Activated naive CD4-positive, alpha-beta T cell treated with anti-CD3 and anti-CD28 coated beads, Interleukin-2, amount 50 U/mL, for 24 hours (primary cell): ENCODE measurements at regions not wholly inside any gene's neighbourhood (a gene's known extent, or its start where the extent isn't known, plus 50 kb on each side); places are given as distances from the start of the nearest gene placed in this dataset.

Source experiments
- H3K27ac Mint-ChIP-seq: one replicate; pipeline ENCODE4 v1.8.0; 2021; ENCODE audit warnings: mild to moderate bottlenecking, mixed read lengths
- H3K27me3 Mint-ChIP-seq: one replicate; pipeline ENCODE4 v1.8.0; 2021; ENCODE audit warnings: mixed read lengths
- H3K36me3 Mint-ChIP-seq: one replicate; pipeline ENCODE4 v1.8.0; 2021; ENCODE audit warnings: mixed read lengths
- H3K4me1 Mint-ChIP-seq: one replicate; pipeline ENCODE4 v1.8.0; 2021; ENCODE audit warnings: mixed read lengths
- H3K4me3 Mint-ChIP-seq: one replicate; pipeline ENCODE4 v1.8.0; 2021; ENCODE audit warnings: mild to moderate bottlenecking, mixed read lengths
- H3K9me3 Mint-ChIP-seq: one replicate; pipeline ENCODE4 v1.8.0; 2021; ENCODE audit warnings: mixed read lengths

DNA sequence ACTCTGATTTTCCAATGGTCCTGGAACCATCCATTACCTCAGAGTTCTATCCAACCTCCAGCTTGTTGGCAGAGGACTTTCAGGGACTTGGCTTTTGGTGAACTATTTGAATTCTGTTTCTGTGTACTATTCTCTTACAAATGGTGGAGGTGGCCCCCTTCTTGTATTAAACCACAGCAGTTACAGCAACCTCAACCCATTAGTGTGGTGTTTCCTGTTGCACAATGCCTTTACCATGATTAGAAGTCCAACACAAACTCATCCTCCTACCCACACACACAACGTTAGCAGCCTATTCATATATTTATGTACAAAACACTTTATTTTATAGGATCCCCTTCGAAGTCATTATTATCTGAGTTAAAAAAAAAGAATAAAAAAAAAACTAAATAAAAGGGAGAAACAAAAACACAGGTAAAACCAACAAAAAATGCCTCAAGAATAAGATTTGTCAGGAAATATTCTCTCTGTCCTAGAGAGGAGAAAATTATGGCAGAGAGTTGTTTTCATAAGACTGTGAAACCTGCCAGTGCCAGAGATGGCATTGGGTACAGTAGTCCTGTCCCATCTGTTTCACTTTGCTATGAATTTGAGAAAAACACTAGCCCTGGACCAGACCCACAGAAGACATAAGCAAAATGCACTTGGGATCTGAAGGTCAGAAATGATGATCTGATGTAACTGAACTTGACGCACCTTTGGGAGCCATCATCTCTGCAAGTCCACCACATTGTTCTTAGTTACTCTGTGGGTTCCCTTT, 1896.0 kb upstream of the PIK3C3 start:
- Mint-ChIP-seq H3K4me1 (no peaks in the 10 kb centered on the region), H3K27ac (no peak overlapping the region), H3K36me3 (no peaks in the 10 kb centered on the region), H3K4me3 (no peak overlapping the region), H3K27me3 (no peaks in the 10 kb centered on the region), H3K9me3 (no peaks in the 10 kb centered on the region)

DNA sequence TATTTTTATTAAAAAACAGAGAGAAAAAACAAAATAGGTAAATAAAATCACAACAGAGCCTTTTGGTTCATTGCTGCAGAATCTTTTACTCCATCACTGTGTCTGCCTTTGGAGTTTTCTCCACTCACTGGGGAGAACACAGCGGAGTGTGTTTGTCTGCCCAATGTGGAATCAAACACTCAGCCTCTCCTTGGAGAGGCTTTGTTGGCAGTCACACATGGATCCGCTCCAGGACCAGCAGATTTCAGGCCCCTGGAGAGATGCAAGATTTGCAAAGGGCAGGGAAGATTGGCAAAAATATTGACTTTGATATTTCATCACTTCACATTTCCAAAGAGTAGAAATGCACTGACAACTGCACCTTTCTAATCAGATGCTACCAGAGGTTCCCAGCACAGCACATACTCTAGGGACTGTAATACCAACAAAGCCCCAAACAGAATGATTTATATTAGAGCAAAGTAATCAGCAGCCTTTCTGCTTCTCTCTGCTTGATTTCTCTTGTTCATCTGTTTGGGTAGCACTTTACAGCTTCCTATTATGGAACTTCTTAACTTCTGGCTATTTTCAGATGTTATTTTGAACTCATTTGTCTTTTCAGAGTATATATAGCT, 1898.8 kb upstream of the PIK3C3 start:
- H3K9me3 Mint-ChIP-seq = no peaks in the 10 kb centered on the region
- H3K4me1 Mint-ChIP-seq = no peaks in the 10 kb centered on the region
- no peak overlapping the region for H3K27ac Mint-ChIP-seq
- no peaks in the 10 kb centered on the region for H3K27me3 Mint-ChIP-seq
- H3K36me3 Mint-ChIP-seq = no peaks in the 10 kb centered on the region
- no peak overlapping the region for H3K4me3 Mint-ChIP-seq

DNA sequence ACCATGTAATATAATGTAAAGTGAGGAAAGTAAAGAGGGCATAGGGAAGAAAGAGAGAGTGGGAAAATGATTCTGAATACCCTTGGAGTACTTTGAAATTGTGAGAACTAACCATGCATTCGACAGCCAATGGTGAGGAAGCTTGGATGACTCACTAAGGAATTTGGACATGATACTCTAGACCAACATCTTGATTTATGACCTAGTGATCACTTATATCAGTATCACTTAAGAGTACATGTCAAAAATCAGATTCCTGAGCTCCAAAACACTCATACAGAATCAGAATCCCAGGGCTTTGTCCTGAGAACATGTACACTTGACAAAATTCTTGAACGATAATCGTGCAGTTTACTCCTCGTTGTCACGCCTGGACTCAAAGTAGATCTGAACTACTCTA, 1899.8 kb upstream of the PIK3C3 start:
- no peak overlapping the region for H3K27ac Mint-ChIP-seq
- no peaks in the 10 kb centered on the region for H3K9me3 Mint-ChIP-seq
- H3K4me1 Mint-ChIP-seq = no peaks in the 10 kb centered on the region
- no peaks in the 10 kb centered on the region for H3K36me3 Mint-ChIP-seq
- no peaks in the 10 kb centered on the region for H3K27me3 Mint-ChIP-seq
- H3K4me3 Mint-ChIP-seq = no peak overlapping the region

DNA sequence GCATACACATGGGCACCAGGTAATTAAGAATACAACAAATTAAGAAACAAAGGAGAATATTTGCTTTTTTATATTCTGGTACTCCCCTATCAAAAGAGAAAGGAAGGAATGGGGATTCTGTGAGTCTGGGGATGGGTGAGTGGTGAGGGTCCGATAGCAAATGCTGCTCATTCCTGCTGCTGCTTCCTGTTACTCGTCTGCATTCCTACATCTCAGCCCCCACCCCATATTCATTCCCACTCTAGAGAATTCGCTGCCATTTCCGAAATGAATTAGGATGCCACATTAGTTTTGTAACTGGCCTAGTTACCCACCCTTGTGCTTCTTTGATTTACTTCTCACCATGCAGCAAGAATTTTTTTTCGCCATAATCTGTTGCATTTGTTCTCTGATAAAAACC, 1905.3 kb upstream of the PIK3C3 start:
- H3K9me3 Mint-ChIP-seq = peaks cover 7% of the 10 kb centered on the region
- H3K27ac Mint-ChIP-seq = no peak overlapping the region
- H3K27me3 Mint-ChIP-seq = no peaks in the 10 kb centered on the region
- H3K4me3 Mint-ChIP-seq = no peak overlapping the region
- no peaks in the 10 kb centered on the region for H3K36me3 Mint-ChIP-seq
- no peaks in the 10 kb centered on the region for H3K4me1 Mint-ChIP-seq

DNA sequence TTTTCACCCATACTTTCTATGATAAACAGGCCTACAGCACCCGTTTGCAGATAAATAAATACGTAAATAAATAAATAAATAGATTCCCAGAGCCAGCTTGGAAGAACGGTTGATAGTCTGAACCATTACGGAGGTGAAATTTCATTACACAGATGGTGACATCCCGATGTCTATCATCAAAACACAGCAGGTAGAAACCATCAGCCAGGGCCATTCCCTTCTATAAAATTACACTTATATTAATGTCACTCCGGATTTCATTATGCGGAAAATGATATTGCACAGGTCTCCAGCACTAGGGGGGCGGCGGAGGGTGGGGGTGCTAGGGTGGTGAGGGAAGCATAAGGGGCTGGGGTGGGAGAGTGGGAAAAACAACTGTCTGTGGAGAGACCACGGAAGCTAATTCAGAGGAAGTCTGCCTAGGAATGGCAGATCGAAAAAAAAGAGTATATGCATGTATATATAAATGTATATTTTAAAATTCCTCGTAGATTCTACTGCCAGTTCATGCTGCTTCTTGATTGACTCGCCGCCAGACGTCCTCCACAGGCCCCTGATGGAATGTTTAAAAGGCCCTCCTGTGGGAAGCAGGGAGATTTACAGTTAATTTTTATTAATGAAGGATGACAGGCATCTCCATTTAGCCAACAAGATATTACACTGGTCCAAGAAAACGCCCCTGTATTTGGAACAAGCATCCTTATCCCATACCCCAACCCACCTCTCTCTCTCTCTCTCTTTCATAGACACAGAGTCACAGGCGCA, 1906.0 kb upstream of the PIK3C3 start:
- Mint-ChIP-seq H3K27ac (no peak overlapping the region), H3K9me3 (peaks cover 7% of the 10 kb centered on the region), H3K27me3 (no peaks in the 10 kb centered on the region), H3K4me3 (no peak overlapping the region), H3K36me3 (no peaks in the 10 kb centered on the region), H3K4me1 (no peaks in the 10 kb centered on the region)

DNA sequence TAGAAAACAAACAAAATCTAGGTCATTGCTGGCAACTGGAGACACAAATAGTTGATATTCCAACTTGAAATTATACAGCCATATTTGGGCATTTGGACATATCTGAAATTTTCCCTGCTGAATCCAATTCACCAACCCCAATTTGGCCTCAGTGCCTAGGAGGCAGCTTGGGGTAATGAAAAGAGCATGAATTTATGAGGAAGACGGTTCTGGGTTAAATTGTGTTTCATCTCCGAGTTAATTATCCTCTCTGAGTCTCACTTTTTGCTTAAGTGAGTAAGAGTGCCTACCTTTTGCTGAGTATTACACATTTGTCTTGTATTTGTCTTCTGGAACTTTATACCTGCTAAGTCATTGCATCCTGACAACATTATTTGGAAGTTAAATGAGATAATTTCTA, 1906.8 kb upstream of the PIK3C3 start:
- H3K9me3 Mint-ChIP-seq = peaks cover 7% of the 10 kb centered on the region
- H3K27me3 Mint-ChIP-seq = no peaks in the 10 kb centered on the region
- no peak overlapping the region for H3K4me3 Mint-ChIP-seq
- H3K27ac Mint-ChIP-seq = no peak overlapping the region
- H3K4me1 Mint-ChIP-seq = no peaks in the 10 kb centered on the region
- no peaks in the 10 kb centered on the region for H3K36me3 Mint-ChIP-seq

DNA sequence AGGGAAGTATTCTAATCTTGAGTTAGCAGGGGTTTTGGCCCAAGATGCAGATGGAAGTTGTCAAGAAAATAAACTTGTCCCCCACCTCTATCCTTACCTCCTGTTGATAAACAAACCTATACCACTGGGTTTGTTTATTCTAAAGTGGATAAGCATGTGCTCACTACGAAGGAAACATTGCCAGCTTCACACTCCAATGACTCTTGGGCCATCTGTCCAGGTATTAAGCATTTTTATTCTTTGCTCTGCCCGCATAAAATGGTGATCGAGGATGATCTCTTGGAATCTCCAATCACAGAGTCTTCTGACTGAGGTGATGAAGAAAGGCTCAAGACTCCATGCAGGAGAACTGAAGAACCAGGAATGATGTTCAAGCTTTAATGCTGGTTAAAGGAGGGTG, 1908.4 kb upstream of the PIK3C3 start:
- Mint-ChIP-seq H3K36me3 (no peaks in the 10 kb centered on the region), H3K4me3 (no peak overlapping the region), H3K9me3 (peaks cover 7% of the 10 kb centered on the region), H3K27ac (no peak overlapping the region), H3K4me1 (no peaks in the 10 kb centered on the region), H3K27me3 (no peaks in the 10 kb centered on the region)

DNA sequence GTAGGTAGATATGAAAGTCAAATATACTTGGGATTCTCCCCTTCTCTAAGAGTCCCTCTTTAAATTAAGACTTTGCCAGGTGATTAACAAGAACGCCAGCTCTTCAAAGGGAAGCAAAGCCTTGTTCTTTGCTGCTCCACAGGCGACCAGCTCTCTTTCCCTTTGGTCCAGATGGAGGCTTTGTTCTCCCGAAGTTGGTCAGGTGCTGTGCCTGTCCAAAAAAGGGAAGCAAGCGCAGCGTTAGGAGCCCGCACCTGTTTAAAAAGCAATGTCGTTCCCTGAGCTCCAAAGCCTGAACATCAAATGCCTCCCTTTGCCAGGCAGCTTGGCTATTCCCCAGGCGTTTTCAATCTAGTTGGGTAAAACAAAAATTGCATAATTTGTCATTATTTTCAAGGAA, 1913.1 kb upstream of the PIK3C3 start:
- no peaks in the 10 kb centered on the region for H3K36me3 Mint-ChIP-seq
- H3K9me3 Mint-ChIP-seq = peaks cover 13% of the 10 kb centered on the region
- H3K27me3 Mint-ChIP-seq = no peaks in the 10 kb centered on the region
- H3K4me1 Mint-ChIP-seq = no peaks in the 10 kb centered on the region
- H3K4me3 Mint-ChIP-seq = no peak overlapping the region
- H3K27ac Mint-ChIP-seq = no peak overlapping the region

DNA sequence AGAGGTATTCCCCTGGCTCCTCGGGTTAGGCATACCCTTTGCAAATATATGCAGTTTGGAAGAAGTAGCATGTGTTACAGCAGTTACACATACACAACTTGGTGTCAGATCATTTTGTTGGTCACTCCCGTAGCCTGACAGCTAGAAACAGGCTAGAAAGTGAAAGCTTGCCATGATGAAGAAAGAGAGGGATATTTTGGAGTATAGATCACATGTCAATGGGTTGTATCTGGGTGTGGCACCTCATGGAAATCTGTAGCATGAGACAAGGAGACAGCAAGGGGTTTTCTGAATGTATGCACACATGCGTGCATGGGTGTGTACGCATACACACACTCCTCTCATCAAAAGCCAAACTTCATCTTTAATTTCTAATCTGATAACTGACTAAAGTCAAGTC, 1914.5 kb upstream of the PIK3C3 start:
- Mint-ChIP-seq H3K36me3 (no peaks in the 10 kb centered on the region), H3K9me3 (peaks cover 9% of the 10 kb centered on the region), H3K4me3 (no peak overlapping the region), H3K27ac (no peak overlapping the region), H3K27me3 (no peaks in the 10 kb centered on the region), H3K4me1 (no peaks in the 10 kb centered on the region)

DNA sequence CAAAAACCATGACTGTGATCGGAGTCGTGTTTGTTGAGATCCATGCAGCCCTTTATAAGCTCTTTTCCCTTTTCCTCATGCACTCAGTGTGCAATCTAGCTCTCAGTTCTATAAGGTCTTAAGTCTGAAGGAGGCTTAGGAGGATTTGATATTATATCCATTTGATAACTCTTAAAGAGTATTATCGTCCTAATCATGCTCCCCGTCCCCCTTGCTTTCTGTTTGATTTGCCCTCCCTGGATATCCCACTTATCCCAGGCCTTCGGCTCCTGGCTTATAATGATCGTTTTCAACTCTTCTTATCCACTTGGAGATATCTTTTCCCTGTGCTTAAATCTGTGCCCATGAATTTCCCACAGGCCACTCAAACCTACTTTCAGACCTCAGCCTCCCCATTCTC, 1917.7 kb upstream of the PIK3C3 start:
- Mint-ChIP-seq H3K27me3 (no peaks in the 10 kb centered on the region), H3K9me3 (peaks cover 9% of the 10 kb centered on the region), H3K4me3 (no peak overlapping the region), H3K4me1 (no peaks in the 10 kb centered on the region), H3K27ac (no peak overlapping the region), H3K36me3 (no peaks in the 10 kb centered on the region)

DNA sequence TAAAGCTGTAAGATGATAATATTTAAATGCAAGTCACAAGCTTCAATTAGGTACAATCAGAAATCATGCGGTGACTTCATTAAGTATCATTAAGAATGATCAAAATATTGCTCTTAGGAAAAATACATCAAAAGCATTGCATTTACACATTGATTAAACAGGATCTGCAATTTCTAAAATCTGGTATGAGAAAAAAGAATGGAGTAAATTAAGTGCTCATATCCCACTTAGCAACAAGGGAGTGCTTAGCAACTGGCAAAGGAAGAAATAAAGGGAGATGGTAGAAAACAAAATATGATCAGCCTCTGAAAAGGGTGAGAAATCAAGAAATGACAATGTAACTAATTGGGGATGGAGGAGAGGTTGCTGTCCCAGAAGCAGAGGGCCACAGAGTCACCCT, 1918.2 kb upstream of the PIK3C3 start:
- H3K36me3 Mint-ChIP-seq = no peaks in the 10 kb centered on the region
- H3K27ac Mint-ChIP-seq = no peak overlapping the region
- H3K4me1 Mint-ChIP-seq = no peaks in the 10 kb centered on the region
- peaks cover 9% of the 10 kb centered on the region for H3K9me3 Mint-ChIP-seq
- H3K4me3 Mint-ChIP-seq = no peak overlapping the region
- no peaks in the 10 kb centered on the region for H3K27me3 Mint-ChIP-seq

DNA sequence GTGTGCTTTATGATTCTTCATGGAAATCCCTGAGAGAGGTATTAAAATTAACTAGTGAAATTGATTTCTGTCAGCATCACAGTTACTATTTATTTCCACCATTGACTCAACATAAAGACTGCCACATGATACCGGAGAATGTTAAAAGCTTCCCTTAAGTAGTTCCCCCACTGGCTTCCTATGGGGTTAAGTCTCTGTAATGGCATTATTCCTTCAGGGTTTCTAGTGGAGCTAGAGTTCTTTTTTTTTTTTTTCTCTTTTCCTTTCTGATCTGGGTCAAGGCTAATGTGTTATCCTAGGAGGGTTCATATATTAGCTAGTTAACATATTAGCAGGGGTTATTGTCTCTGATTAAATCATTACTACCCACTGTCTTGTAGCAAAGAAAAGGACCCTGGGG, 1919.1 kb upstream of the PIK3C3 start:
- H3K9me3 Mint-ChIP-seq = peaks cover 9% of the 10 kb centered on the region
- H3K4me1 Mint-ChIP-seq = no peaks in the 10 kb centered on the region
- no peak overlapping the region for H3K27ac Mint-ChIP-seq
- no peaks in the 10 kb centered on the region for H3K27me3 Mint-ChIP-seq
- no peak overlapping the region for H3K4me3 Mint-ChIP-seq
- no peaks in the 10 kb centered on the region for H3K36me3 Mint-ChIP-seq

DNA sequence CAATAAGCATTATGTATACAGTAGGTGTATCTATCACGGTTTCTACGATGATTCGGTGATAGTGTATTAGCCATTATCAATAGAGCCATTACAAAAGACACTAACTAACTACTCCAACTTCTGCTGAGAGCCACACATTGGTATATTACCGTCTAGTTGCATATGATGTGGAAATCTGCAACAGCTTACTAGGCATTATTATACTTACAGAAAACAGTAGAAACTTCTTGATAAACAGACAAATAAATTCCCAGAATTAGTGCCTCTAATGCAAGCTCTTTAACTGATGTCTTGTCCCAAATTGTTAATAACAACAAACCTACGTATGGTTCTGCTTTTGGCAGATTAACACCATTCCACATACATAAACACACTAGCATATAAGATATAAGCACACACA, 1923.0 kb upstream of the PIK3C3 start:
- H3K27me3 Mint-ChIP-seq = no peaks in the 10 kb centered on the region
- H3K9me3 Mint-ChIP-seq = peaks cover 4% of the 10 kb centered on the region
- no peak overlapping the region for H3K27ac Mint-ChIP-seq
- H3K4me3 Mint-ChIP-seq = no peak overlapping the region
- no peaks in the 10 kb centered on the region for H3K4me1 Mint-ChIP-seq
- H3K36me3 Mint-ChIP-seq = no peaks in the 10 kb centered on the region

DNA sequence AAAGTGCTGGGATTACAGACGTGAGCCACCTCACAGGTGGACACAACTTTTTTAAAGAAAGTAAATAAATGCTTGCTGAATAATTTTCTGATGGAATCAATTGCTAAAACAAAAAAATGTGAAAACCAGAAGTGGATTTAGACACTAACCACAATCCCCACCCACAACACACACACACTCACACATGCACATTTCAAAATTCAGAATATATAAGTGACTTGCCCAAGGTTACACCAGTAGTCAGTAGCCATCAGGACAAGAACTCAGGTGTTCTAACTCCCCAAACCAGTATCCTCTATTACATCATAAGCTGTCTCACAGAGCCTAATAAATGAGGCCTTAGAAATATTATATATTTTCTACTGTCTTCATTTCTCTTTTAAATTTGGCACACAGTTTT, 1923.6 kb upstream of the PIK3C3 start:
- Mint-ChIP-seq H3K27me3 (no peaks in the 10 kb centered on the region), H3K27ac (no peak overlapping the region), H3K4me3 (no peak overlapping the region), H3K4me1 (no peaks in the 10 kb centered on the region), H3K9me3 (no peaks in the 10 kb centered on the region), H3K36me3 (no peaks in the 10 kb centered on the region)

DNA sequence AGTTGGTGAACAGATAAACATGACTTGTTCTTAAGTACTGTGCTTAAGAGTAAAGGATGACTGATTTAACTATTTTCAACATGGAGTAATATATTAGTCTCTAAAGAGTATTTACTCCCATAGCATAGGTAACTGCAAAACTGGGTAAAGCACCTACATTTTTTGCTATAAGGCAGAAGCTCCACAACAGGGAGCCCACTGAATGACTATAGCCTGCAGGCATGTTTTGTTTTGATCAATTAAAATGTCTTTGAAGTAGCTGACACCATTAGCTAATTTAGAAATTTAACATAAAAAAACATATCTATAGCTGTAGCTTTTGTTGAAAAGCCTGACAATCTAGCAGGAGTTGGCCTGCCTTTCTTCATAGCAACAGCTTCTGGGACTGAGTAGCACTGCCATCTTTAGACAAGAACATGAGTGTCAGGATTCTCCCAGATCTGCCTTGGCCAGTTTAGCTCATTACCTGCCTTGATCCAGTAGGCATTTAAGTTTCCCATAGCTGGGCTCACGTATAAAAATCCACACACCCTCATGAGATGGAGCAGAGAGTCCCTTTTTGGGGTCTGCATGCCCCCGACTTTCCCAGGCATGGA, 1935.1 kb upstream of the PIK3C3 start:
- H3K27me3 Mint-ChIP-seq = no peaks in the 10 kb centered on the region
- H3K36me3 Mint-ChIP-seq = no peaks in the 10 kb centered on the region
- H3K27ac Mint-ChIP-seq = no peak overlapping the region
- no peak overlapping the region for H3K4me3 Mint-ChIP-seq
- H3K4me1 Mint-ChIP-seq = no peaks in the 10 kb centered on the region
- peaks cover 5% of the 10 kb centered on the region for H3K9me3 Mint-ChIP-seq

DNA sequence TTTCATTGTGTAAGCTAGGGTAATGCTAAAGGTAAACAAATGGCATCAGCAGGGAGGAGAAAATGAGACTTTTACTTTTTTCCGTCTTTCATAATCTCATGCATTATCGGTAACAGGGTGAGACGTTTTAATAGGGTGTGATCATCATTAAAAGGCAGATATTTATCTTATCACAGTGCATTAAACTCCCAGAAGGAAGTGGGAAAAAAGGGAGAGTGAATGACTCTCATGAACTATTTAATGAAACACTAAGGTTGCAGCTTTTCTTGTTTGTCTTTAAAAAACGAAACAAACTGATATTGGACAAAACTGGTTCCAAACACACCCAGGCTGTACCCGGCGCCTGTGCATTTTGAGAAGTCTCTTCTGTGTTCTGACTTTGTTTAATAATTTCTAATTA, 1936.8 kb upstream of the PIK3C3 start:
- Mint-ChIP-seq H3K27me3 (no peaks in the 10 kb centered on the region), H3K4me1 (no peaks in the 10 kb centered on the region), H3K27ac (no peak overlapping the region), H3K9me3 (peaks cover 5% of the 10 kb centered on the region), H3K36me3 (no peaks in the 10 kb centered on the region), H3K4me3 (no peak overlapping the region)
